ENCODE measurements at regions not wholly inside any gene's neighbourhood (a gene's known extent, or its start where the extent isn't known, plus 50 kb on each side); places are given as distances from the start of the nearest gene placed in this dataset.

DNA sequence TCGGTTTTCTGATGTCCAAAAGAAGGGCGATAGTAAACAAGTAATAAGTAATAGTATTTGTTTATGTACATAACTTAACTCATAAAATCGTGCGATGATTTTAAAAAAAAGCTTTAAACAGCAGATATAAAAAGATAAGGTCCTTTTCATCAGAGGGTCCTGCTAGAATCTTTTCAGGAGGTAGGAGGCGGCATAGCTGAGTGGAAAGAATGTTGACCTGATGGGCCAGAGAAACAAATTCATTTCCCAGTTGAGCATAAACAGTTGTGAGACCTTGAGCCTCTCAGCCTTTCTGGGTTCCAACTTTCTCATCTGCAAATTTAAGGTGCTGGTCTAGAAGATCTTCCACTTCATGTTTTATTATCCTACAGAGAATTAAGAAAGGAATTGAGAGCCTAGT, 173.5 kb downstream of the LACC1 start:
- TF ChIP-seq, protein P1, sequence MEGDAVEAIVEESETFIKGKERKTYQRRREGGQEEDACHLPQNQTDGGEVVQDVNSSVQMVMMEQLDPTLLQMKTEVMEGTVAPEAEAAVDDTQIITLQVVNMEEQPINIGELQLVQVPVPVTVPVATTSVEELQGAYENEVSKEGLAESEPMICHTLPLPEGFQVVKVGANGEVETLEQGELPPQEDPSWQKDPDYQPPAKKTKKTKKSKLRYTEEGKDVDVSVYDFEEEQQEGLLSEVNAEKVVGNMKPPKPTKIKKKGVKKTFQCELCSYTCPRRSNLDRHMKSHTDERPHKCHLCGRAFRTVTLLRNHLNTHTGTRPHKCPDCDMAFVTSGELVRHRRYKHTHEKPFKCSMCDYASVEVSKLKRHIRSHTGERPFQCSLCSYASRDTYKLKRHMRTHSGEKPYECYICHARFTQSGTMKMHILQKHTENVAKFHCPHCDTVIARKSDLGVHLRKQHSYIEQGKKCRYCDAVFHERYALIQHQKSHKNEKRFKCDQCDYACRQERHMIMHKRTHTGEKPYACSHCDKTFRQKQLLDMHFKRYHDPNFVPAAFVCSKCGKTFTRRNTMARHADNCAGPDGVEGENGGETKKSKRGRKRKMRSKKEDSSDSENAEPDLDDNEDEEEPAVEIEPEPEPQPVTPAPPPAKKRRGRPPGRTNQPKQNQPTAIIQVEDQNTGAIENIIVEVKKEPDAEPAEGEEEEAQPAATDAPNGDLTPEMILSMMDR (IDR thresholded peaks at IDR 0.05): no peak
- TF ChIP-seq POLR2AphosphoS5 (IDR thresholded peaks at IDR 0.05) (no peak), EP300 (IDR thresholded peaks at IDR 0.05) (no peak)

All from suprapubic skin (tissue), 4 donors.